Suppressor macrophage treated with lipopolysaccharide for 1 hour (primary cell): ENCODE measurements at regions not wholly inside any gene's neighbourhood (a gene's known extent, or its start where the extent isn't known, plus 50 kb on each side); places are given as distances from the start of the nearest gene placed in this dataset.
A peak's percentile ranks its signal among the peaks of the same experiment; 100 is the strongest.

Source experiments
- DNase-seq, 3 donors: peaks; one replicate each; pipeline ENCODE4 v3.0.0-alpha.2; 2020 to 2022

DNA sequence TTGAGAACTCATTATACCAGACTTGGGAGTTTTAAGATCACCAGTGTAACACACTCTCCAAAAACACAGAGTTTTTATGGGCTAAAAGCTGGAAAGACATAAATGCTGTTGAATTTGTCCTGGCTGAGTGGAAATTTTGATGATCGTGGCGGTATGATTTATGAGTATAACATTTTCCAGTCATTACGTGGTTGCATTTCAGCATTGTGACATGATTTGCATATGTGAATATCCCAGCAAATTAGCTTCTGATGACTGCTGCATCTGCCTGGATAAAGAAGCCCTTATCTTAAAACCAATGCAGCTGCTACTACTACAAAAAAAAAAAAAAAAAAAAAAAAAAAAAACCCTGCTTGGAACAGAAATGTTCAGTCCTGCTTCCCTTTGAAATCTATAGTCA, 850.9 kb downstream of the TFAP2A start:
- DNase-seq = no peak

DNA sequence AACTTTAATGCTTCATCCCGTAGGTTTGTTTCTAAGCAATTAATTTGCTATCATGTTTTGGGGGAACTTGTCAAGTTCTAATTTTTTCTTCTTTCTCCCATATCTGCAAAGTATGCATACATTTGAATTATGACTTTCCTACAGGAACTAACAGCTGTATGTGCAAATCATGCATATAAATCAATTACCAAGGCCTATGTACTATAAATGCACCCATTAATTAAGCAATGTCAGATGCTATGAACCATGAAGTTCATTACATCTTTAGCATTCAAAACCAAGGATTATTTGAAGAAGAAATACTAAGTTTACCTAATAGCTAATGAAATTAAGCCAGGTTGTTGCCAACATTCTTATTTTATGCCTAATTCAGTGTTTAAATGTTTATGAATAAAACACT, 851.3 kb downstream of the TFAP2A start:
- no peak for DNase-seq

DNA sequence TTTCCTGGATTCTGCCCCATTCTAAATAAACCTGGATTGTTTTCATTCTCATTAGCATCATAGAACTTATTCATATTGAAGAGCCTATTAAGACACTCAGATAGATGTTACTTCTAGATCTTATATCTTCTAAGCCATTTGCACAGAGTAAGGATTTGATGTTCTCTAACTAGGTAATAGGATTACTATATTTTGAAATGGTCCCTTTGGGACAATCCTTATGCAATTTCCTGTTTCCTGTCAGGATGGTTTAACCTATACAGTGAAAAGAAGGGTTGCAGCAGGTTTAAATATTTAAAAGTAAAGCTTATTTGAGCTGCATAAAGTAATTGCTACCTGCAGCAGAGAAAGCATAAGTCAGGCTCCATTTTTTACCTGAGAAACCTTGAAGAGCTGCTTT, 860.1 kb downstream of the TFAP2A start:
- no peak for DNase-seq

DNA sequence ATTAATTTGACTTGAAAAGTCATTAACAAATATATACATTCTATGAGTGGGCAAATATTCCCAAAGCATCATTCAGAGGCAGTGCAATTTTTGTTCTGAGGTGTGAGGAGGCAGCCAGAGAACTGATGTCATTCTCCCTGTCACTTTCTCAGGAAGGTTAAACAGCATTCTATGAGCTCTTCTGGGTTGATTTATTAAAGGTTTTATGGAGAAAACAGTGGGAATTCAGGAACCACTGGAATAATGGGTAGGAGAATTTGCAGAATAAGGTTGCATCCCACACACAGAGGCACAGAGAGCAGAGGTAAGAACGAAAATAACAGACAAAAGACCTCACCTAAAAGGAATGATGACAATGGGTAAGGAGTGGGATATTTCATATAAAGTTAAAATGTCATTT, 860.6 kb downstream of the TFAP2A start:
- DNase-seq = no peak

DNA sequence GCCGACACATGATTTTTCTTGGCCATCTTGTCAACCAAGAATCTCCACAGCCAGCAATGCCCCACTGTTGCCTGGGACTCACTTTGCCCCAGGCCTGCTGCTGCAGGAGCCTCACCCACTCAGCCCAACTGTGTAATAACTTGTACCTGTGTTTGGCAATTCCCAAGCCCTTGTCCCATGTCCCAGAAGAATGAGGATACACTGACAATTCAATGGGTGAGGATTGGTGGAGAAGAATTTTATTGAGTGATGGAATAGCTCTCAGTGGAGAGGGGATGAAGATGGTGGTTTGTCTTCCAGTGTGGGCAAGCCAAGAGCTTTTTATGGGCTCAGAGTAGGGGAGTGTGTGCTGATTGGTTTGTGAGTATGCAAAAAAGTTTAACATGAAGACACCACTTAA, 861.9 kb downstream of the TFAP2A start:
- no peak for DNase-seq

DNA sequence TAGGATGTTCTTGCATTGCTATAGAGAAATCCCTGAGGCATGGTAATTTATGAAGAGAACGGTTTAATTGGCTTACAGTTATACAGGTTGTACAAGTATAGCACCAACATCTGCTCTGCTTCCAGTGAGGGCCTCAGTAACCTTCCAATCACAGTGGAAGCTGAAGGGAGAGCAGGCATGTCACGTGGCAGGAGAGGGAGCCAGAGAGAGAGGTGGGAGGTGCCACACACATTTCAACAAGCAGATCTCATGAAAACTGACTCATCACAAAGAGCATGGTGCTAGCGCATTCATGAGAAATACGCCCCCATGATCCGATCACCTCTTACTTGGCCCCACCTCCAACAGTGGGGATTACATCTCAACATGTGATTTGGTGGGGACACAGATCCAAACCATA, 871.2 kb downstream of the TFAP2A start:
- no peak for DNase-seq

DNA sequence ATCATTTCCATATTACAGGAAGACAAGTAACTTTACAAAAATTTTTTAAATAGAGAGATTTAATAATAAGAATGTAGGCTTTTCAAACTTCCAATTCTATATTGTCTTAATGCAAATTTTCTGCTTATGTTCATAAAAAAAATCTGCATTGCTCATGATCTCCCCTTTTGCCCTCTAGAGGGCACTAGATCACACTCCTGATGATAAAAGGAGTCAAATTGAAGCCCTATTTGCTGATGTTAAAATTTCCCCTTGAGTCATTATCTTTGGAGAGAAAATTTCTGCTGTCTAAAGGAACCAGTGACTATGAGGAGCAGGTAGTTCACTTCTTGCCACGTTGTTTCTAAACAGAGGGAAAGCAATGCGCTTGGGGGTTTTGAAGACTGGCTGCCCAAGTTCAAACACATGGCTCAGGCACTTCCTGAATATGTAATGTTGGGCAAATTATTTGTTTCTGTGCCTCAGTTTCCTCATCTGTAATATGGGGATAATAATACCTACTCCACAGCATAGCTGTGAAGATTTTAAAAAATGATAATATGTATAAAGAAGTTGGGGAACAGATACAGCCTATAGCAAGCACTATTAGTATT, 874.2 kb downstream of the TFAP2A start:
- peak; percentile 59 to 78 (median 77) for DNase-seq

DNA sequence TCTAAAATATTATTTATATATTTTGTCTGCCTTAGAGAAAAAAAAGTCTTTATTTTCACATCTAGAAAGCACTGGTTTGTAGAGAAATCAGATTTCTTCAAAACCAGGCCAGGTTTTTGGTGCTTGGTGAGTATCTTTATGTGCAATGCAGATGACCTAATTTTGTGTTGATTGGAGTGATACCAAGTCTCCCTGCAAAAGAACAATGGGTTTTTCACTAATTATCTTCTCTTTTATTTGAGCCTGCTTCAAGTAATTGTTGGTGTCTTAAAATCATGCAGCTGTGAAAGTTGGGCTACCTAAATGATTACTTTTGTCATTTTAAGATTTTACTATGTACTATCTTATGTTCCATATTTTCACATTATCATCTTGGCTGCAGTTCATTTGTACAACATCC, 874.7 kb downstream of the TFAP2A start:
- DNase-seq = no peak

DNA sequence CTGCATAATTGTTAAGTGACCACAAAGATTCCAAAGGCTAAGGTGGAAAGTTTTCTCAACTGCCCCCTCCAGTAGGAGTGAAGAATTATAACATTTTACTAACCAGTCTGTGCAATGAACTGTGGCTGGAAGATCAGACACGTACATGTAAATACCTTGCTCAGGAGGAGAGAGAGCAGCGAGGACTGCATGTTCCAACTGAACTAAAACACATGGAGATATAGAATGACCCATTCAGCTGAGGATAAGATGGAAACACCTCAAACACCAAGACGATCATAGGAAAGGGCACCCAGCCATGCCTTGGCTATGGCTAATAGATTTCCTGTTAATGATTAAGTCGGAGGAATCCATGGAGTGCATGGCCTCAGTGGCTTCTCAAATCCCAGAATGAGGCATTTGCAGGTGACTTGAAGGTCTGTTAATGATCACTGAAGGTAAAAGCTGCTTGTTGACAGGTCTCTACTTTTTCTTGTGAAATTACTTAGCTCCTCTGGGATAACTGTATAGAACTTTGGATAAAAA, 875.6 kb downstream of the TFAP2A start:
- DNase-seq = no peak

DNA sequence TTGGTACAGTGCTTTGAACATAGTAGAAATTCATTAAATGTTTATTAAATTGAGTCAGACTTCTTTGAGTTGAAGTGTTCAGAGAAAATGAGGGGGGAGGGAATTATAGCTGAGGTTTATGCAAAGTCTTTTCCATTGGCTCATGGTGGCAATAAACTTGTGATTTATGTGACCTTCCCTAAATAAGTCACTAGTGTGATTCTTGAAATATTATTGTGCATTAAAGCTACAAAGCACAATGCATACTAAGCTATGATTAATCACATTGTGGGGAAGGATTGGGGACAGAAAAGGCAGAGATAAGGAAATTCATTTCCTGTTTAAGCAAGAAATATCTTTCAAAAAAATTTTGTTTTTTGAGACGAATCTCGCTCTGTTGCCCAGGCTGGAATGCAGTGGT, 877.5 kb downstream of the TFAP2A start:
- no peak for DNase-seq

DNA sequence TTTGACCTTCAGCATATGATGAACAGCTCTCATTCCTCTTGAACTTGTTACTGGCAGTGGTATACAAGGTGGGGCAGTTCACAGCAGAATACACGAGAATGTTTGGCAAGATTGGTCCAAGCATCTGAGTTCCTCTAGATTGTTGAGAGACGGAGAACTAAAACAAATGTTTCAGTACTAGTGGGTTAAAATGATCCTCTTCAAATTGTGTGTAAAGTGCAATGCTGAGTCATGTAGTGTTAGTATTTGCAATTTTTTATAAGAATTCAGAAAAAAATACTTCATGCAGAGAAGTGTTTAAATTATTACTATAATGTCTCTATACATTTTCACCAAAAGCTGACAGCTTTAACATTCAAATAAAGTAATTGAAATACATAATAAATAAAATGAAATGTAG, 879.8 kb downstream of the TFAP2A start:
- DNase-seq = no peak

DNA sequence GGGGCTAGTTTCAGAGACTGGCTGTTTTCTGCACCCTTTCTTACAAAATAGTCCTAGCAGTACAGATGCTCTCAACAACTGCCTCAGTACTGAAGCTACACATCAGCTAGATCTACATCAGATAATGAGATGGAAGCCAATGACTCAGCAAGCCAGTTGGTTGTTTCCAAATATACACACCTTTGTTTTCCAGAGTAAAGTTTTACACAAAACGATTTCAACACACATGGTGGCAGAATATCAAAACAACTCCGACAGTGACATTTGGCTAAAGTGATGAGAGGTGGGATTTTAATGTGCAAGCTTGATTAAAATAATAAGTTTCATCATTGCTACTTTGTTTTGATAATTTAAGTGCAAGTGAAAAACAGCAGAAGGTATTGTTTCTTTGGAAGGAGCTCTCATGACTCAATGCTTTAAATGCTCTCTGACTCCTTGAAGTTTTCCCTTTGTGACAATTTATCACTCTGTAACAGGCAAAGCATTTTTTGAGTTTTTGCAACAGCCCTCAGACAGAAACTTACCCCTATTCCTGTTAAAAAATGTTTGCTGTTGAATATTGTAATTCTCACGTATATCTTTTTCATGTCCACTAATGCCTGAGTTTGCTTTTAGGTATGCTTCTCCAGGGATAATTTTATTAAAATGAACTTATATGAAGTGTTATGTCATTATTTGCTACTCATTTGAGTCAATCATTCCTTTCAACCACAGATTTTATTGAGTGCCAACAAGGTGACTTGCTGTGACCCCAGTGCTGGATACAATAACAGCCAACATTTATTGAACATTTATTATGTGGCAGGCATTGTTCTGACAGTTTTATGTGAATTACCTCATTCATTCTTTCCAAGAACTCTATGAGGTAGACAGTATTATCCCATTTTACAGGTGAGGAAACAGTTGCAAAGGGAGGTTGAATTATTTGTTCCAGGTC, 882.0 kb downstream of the TFAP2A start:
- no peak for DNase-seq

DNA sequence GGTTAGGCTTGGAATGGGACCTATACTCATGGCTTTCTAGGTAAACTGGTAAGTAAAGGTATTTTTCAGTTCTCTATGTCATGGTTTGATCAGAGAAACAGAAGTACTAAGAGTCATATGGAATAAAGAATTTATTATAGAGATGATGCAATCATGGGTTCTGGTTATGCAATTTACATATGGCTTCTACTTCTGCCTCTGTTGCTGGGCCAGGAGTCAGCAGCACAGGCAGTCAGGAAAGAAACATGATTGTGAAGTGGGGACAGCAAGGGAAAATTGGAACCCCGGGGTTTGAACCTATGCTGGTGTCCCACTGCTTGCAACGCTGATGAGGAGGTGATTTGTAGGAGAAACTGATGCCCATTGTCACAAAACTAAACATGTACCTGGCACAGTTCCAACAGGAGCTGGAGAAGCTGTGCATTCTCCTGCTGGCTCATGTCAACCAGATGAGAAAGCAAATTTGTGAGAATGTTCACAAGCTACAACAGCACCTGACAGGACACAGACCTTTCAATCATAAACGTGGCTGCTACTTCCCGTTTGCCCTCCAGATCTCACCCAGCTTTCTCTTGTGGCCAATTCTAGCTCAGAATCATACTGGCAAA, 887.1 kb downstream of the TFAP2A start:
- DNase-seq = peak; percentile 7 to 44 (median 44)

DNA sequence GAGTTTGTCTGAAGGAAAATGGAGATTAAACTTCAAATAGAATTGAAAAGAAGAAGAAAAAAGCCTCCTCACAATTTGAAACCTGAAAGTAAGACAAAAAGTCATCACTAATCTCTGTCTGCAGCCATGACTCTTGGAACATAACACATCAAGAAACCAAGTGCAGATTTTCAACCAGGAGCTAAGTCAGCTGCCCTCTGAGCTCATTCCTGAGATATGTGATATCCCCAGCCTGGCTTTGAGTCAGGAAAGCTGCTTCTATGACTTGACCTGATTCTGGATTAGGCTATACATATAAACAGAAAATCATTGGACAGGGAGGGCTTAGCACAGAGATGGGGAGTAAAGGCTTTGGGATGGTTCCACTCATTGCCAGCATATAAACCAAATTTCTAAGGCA, 891.4 kb downstream of the TFAP2A start:
- DNase-seq = no peak

DNA sequence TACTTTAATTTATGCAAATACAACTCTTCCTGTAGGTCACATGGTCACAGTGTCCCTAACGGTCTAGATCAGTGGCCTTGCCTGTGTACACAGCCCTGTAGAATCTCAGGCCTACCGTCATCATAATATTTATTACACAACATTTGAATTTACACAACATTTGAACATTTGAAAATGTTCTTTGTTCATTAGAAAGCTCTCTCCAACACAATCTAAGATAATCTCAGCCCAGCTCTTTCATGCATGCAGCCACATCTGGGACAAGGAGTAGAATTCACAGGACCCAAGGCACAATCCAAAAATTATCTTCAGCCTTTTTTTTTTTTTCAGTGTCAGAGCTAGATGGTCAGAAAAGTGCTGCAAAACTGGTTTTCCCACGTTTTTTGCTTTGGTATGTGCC, 892.8 kb downstream of the TFAP2A start:
- DNase-seq = no peak

DNA sequence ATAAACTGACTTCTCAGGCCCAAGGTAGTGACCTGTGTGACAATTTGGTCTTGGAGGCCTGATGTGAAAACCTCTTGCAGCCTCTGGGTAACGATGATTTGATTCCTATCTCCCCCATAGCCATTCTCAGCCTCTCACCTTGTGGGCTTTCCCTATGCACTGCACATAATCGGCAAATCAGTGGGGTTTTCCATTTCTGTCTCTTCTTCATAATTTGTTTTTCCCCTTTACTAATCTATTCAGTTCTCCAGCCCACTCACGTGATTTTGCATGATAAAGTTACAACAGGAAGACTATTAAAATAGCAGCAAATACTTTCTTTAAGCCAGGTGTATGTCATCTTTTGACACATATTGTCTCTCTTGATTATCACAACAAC, 893.7 kb downstream of the TFAP2A start:
- no peak for DNase-seq

DNA sequence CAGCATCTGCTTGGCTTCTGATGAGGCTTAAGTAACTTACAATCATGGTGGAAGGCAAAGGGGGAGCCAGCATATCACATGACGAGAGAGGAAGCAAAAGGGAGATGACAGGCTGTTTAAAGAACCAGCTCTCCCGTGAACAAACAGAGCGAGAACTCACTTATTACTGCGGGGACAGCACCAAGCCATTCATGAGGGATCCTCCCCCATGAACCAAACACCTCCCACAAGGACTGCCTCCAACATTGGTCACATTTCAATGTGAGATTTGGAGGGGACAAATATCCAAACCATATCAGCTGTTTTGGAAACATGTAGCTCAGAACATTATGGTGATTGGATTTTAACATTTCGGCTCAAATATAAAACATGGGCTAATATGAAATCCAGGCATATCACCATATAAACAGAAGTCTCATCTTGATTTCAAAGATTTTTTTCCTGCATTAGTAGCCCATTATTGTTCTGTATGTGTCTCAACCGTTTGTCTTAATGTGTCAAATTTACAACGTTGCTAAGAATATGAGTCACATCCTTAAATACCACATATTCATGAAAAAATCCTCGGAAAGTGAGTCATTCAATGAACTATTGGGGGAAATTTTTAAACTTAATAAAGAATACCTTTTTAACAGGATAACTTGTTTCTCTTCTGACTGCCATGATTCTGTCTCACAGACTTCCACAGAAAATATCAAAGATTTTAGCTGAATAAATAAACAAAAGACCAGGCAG, 894.3 kb downstream of the TFAP2A start:
- DNase-seq = peak in 1 of 3 donors; percentile 12

DNA sequence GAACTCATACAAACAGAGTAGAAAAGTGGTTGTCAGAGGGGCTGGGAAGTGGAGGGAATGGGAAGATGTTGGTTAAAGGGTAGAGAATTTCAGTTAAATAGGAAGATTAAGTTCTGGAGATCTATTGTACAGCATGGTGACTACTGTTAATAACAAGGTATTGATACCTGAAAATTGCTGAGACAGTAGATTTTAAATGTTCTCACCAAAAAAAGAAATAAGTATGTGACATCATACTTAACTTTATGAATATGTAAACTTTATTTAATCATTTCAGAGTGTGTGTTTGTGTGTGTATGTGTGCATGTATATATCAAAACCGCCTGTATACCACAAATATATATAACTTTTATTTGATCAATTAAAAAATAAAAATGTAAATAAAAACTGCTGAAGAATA, 896.4 kb downstream of the TFAP2A start:
- DNase-seq = no peak

DNA sequence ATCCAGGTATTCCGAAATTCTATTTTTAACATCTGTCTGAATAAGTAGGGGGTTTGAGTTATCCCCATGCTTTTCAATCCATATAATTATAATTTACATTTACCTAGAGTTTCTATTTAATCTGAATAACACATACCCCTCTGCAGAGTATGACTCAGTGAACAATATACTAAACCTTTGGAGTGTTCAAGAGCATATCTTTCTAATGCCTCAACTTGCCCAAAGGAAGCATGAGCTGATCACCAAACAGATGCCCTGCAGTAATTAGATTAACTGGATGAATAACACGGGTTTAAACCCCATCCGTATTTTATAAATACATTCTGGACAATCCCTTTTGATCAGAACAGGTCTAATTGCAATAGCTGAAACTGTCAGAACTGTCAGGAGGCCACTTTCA, 897.1 kb downstream of the TFAP2A start:
- DNase-seq = no peak

DNA sequence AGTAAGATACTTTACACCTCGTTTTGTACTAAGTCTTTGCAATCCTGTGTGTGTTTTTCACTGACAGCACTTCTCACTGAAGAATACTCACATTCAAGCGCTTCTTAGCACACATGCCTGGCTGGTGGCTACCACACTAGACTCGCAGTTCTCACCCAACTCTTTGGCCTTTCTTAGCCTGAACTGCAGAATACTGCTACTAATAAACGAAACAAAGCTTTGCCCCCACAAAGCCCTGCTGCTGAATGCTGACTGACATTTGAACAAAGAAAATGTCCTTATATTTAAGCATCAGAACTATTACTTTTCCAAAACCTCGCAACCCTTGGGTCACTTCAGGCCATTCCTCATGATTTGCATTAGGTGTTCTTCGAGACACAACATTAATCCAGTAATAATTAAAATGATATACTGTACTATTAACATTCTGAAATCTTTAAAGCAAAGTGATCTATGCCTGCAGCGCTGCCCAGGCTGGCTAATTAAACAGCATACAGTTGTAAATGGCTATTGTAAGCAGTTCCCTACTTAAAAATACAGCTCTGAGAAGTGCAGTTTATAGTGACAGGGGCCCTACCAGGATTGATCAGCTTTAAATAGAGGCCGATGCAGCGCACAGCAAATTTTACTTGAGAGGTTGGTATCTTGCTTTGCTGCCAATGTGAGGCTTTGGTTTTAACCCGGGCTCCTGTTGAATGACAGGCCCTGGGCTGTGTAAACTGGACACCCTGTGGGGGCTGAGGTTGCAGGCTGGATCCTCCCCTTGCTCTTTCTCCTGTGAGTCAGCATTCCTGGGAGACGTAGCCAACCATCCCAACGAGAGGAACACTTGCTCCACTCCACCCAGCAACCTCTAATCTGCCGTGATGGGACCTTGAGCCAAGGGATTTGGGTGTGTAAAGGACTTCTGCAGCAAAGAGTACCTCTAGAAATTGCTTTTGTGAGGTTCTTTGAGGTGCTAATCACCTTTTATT, 899.0 kb downstream of the TFAP2A start:
- no peak for DNase-seq

DNA sequence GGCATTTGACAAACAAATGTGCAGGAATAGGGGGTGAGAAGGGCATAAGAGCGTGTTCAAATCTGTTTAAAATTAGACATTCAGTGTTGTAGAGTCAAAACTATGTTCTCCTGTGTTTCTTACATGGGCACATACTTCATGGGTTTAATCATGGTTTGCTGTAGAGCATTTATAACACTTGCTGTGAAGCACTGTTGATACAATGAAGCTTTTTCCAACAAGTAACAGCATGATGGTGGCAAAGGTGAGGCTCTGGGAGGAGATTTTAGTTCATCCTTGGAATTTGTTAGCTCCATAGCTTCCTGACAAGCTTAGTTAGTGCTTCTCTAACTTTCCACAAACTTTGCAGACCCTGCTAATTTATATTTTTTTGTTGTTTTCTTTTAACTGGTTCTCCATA, 900.7 kb downstream of the TFAP2A start:
- DNase-seq = no peak

DNA sequence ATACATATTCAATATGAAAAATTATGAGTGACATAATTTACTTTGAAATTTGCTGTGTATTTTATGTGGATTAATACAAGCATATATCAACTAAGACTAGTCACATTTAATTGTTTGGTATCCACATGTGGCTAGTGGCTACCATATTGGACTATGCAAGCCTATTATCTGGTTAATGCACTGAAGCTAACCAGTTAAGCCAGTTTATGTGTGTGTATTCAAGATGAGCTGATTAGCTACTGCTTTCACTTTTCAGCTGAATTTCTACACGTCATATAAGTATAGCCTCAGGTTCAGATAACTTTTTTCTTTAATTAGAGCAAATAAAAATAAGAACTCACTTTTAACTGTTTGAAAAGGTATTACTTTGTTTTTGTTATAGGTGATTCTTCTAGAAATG, 903.7 kb downstream of the TFAP2A start:
- DNase-seq = no peak
